GM23248 (cell line): ENCODE measurements at regions not wholly inside any gene's neighbourhood (a gene's known extent, or its start where the extent isn't known, plus 50 kb on each side); places are given as distances from the start of the nearest gene placed in this dataset.
A peak's percentile ranks its signal among the peaks of the same experiment; 100 is the strongest.

Source experiments
- DNase-seq: peaks from one replicate; pipeline ENCODE4 v3.0.0-alpha.2; 2015
- H2AFZ ChIP-seq: fragments of 200-600 bp; sonication (generic); 2 replicates; pipeline ENCODE4 v1.6.1; 2016; ENCODE audit warnings: antibody characterized with exemption
- H3F3A ChIP-seq: fragments of 200-600 bp; sonication (generic); 2 replicates; pipeline ENCODE4 v1.6.1; 2016; ENCODE audit warnings: mild to moderate bottlenecking, antibody characterized with exemption, mixed run types; ENCODE audit not compliant: insufficient read depth
- H3K27ac ChIP-seq: fragments of 200-600 bp; sonication (generic); 2 replicates; pipeline ENCODE4 v1.5.1; 2016; ENCODE audit warnings: mild to moderate bottlenecking
- H3K27me3 ChIP-seq: fragments of 200-600 bp; sonication (generic); replicated peaks from 2 replicates; pipeline ENCODE4 v1.6.1; 2016; ENCODE audit warnings: mild to moderate bottlenecking; ENCODE audit not compliant: insufficient read depth
- H3K36me3 ChIP-seq: fragments of 200-600 bp; sonication (generic); 2 replicates; pipeline ENCODE4 v1.6.1; 2016; ENCODE audit warnings: low read depth, mild to moderate bottlenecking
- H3K4me1 ChIP-seq: fragments of 200-600 bp; sonication (generic); 2 replicates; pipeline ENCODE4 v1.6.1; 2016; ENCODE audit warnings: mild to moderate bottlenecking; ENCODE audit not compliant: insufficient read depth
- H3K4me2 ChIP-seq: fragments of 200-600 bp; sonication (generic); one replicate; pipeline ENCODE4 v1.6.1; 2016; ENCODE audit warnings: mild to moderate bottlenecking; ENCODE audit not compliant: unreplicated experiment
- H3K4me3 ChIP-seq: fragments of 200-600 bp; sonication (generic); 2 replicates; pipeline ENCODE4 v1.5.1; 2016; ENCODE audit warnings: mild to moderate bottlenecking
- H3K79me2 ChIP-seq: fragments of 200-600 bp; sonication (generic); 2 replicates; pipeline ENCODE4 v1.6.1; 2016; ENCODE audit warnings: mild to moderate bottlenecking; ENCODE audit not compliant: insufficient read depth
- H3K9ac ChIP-seq: fragments of 200-600 bp; sonication (generic); 2 replicates; pipeline ENCODE4 v1.6.1; 2016; ENCODE audit warnings: mild to moderate bottlenecking
- H3K9me2 ChIP-seq: fragments of 200-600 bp; sonication (generic); 2 replicates; pipeline ENCODE4 v1.6.1; 2016; ENCODE audit warnings: mixed run types, mild to moderate bottlenecking, moderate library complexity; ENCODE audit not compliant: insufficient read depth
- H3K9me3 ChIP-seq: fragments of 200-600 bp; sonication (generic); one replicate; pipeline ENCODE4 v1.6.1; 2017; ENCODE audit warnings: low read depth
- H4K20me1 ChIP-seq: fragments of 200-600 bp; sonication (generic); 2 replicates; pipeline ENCODE4 v1.6.0; 2016; ENCODE audit not compliant: insufficient read depth
- EZH2 ChIP-seq: fragments of 200-600 bp; sonication (generic); IDR thresholded peaks from 2 replicates; pipeline ENCODE4 v1.6.1; 2018; ENCODE audit warnings: antibody characterized with exemption, mild to moderate bottlenecking; ENCODE audit not compliant: insufficient read depth, poor library complexity, severe bottlenecking
- EZH2phosphoT487 ChIP-seq: fragments of 200-600 bp; sonication (generic); IDR thresholded peaks from 2 replicates; pipeline ENCODE4 v1.6.1; 2018; ENCODE audit warnings: antibody characterized with exemption, moderate library complexity, mild to moderate bottlenecking, low read depth; ENCODE audit not compliant: insufficient read depth
- WGBS, 2 experiments: methylation state at CpG; one replicate each; pipeline ENCODE4 v1.1.6; 2015 to 2017; ENCODE audit warnings: low lambda C conversion rate in 2 of 2, low coverage in 1 of 2; ENCODE audit errors: missing lambda C conversion rate in 2 of 2; 5-methylcytosine and 5-hydroxymethylcytosine counted together
- in situ Hi-C: fragments of 300-500 bp; cut with MboI; formaldehyde crosslinking; loops from 2 replicates; pipeline ENCODE4 v1.15.0; 2020

GRCh38 chr2:182530636-182531035 is 103.8 kb upstream of the PDE1A start:
- no peak overlapping the region for H3K4me3 ChIP-seq

DNA sequence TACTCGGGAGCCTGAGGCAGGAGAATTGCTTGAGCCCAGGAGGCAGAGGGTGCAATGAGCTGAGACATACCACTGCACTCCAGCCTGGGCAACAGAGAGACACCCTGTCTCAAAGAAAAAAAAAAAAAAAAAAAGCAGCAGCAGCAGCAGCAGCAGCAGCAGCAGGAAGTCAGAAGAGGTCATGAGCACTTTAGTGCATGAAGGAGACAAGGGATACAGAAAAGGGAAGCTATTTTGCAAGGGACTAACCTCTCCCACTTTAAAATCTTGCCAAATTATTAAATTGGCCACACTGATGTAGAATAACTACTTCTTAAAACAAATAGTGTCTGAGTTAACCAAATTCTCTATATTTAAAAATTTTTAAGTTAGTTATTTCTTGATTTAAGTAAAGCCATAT is 113.4 kb upstream of the PDE1A start:
- Histone ChIP-seq H3K9me2 (no peaks in the 10 kb centered on the region), H3K4me2 (no peak overlapping the region), H3K4me1 (peaks cover 9% of the 10 kb centered on the region), H3K27ac (no peak overlapping the region), H3K9me3 (no peaks in the 10 kb centered on the region), H3K9ac (no peak overlapping the region), H3K27me3 (no peaks in the 10 kb centered on the region), H2AFZ (no peak overlapping the region), H3K36me3 (no peaks in the 10 kb centered on the region), H3F3A (no peaks in the 10 kb centered on the region), H4K20me1 (no peaks in the 10 kb centered on the region), H3K79me2 (no peaks in the 10 kb centered on the region), H3K4me3 (no peak overlapping the region)
- WGBS, 2 experiments = 50 to 53% methylated on average over 1 of the region's 1 CpG
- in situ Hi-C loops = no loop called here
- no peak for TF ChIP-seq EZH2
- no peak for TF ChIP-seq EZH2phosphoT487
- DNase-seq = no peak

More at GRCh38 chr2:182530636-182531035, 103.8 kb upstream of the PDE1A start:
- H3K9ac ChIP-seq = no peak overlapping the region
- no peak overlapping the region for H3K4me2 ChIP-seq
- TF ChIP-seq EZH2phosphoT487 (no peak), EZH2 (no peak)
- H3K36me3 ChIP-seq = no peaks in the 10 kb centered on the region
- no peaks in the 10 kb centered on the region for H3F3A ChIP-seq
- 0 out of 2 replicates have a peak, but pooled peaks cover 2% of the 10 kb centered on the region for H3K9me2 ChIP-seq
- H3K27me3 ChIP-seq = no peaks in the 10 kb centered on the region
- DNase-seq = no peak
- no peaks in the 10 kb centered on the region for H4K20me1 ChIP-seq
- in situ Hi-C loops = no loop called here
- no peaks in the 10 kb centered on the region for H3K9me3 ChIP-seq
- peaks cover 9% of the 10 kb centered on the region for H3K4me1 ChIP-seq
- peak overlapping the region; percentile 31; the same call in 1 of the 2 replicates for H2AFZ ChIP-seq
- H3K27ac ChIP-seq = no peak overlapping the region
- no peaks in the 10 kb centered on the region for H3K79me2 ChIP-seq

DNA sequence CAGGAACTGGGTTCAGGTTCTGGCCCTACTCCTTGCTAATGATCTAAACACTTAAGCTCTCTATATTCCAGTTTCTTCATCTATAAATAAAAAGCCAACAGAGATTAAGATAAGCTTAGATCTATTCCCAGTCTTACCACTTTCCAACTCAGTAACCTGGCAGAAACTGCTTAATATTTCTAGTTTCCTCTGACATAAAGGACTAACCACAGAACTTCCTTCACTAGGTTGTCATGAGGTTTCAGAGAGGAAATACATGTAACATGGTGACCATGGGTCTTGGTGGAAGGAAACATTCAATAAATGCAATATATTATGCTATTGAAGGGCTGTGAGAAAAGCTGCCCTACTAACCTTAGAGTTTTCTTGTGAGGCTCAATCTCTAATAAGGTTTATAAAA is 114.4 kb upstream of the PDE1A start:
- Histone ChIP-seq H2AFZ (no peak overlapping the region), H3F3A (no peaks in the 10 kb centered on the region), H3K9ac (no peak overlapping the region), H3K4me1 (peaks cover 9% of the 10 kb centered on the region), H3K27ac (no peak overlapping the region), H3K27me3 (no peaks in the 10 kb centered on the region), H3K9me2 (no peaks in the 10 kb centered on the region), H3K79me2 (no peaks in the 10 kb centered on the region), H3K36me3 (no peaks in the 10 kb centered on the region), H3K4me2 (no peak overlapping the region), H4K20me1 (no peaks in the 10 kb centered on the region), H3K4me3 (no peak overlapping the region), H3K9me3 (no peaks in the 10 kb centered on the region)
- in situ Hi-C loops = no loop called here
- DNase-seq = no peak
- TF ChIP-seq EZH2phosphoT487 = no peak
- no peak for TF ChIP-seq EZH2

DNA sequence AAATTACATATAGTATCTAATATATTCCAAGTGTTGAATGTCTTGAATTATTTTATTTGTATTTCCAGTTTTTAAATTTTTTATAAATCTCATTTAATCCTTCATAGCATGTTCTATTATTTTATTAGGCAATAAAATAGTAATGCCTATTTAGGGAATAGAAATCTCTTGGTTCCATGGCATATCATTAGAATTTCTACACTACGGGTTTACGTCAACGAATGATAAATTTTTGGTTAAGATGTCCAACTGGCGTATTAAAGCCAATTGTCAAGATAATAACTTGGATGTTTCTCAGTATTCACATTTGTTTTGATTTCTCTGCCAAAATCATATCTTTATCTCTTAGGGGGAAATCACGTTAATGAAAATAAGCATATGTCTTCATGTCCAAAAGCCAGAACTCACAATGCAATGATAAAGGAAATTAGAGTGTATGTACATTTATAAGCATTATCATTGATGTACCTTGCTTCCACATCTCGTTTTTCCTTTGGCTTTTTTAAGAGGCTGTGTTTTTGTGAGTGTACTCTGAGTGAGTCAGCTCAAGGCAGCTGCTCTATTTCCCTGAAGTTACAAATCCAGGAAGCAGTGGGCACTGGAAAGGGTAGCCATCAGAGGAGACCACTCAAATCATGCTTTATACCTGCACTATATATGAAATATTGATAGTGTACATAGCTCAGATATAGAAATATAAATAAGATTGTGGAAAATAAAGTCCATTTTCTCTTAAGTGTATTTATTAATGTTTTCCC is 115.8 kb upstream of the PDE1A start:
- no peaks in the 10 kb centered on the region for H3F3A ChIP-seq
- H3K4me2 ChIP-seq = no peak overlapping the region
- peak overlapping the region; percentile 58 for H2AFZ ChIP-seq
- H3K36me3 ChIP-seq = no peaks in the 10 kb centered on the region
- H3K9me2 ChIP-seq = no peaks in the 10 kb centered on the region
- peak overlapping the region; percentile 3; the same call in 1 of the 2 replicates for H3K27ac ChIP-seq
- no peaks in the 10 kb centered on the region for H3K79me2 ChIP-seq
- no peaks in the 10 kb centered on the region for H3K9me3 ChIP-seq
- TF ChIP-seq EZH2 (no peak), EZH2phosphoT487 (no peak)
- H3K4me1 ChIP-seq = peaks cover 9% of the 10 kb centered on the region
- WGBS, 2 experiments = 72 to 78% methylated on average over 6 of the region's 6 CpGs
- H4K20me1 ChIP-seq = no peaks in the 10 kb centered on the region
- H3K9ac ChIP-seq = no peak overlapping the region
- no peak overlapping the region for H3K4me3 ChIP-seq
- peak; percentile 63 for DNase-seq
- in situ Hi-C loops = no loop called here
- no peaks in the 10 kb centered on the region for H3K27me3 ChIP-seq
